WTC11 (cell line): ENCODE measurements at regions not wholly inside any gene's neighbourhood (a gene's known extent, or its start where the extent isn't known, plus 50 kb on each side); places are given as distances from the start of the nearest gene placed in this dataset.

ENCODE experiments used
- ATAC-seq: fragments of 200-7000 bp; cut with Tn5 transposase; 2 replicates; pipeline ENCODE4 v1.10.0; 2021; ENCODE audit warnings: mild to moderate bottlenecking, moderate library complexity
- CTCF ChIA-PET: fragments of 300-600 bp; sonication (Branson Sonifier 250); formaldehyde crosslinking; loops from one replicate; lab custom pipeline; 2021; ENCODE audit warnings: antibody characterized with exemption; lab: Charles Lee
- POLR2A ChIA-PET: fragments of 350-600 bp; sonication (Branson Sonifier 250); formaldehyde crosslinking; loops from one replicate; lab custom pipeline; 2021; ENCODE audit warnings: antibody characterized with exemption; lab: Charles Lee
- DNase-seq: peaks from one replicate; pipeline ENCODE4 v3.0.0; 2021; ENCODE audit warnings: low spot score
- H3K27ac Mint-ChIP-seq: 2 replicates; pipeline ENCODE4 v1.8.0; 2021; ENCODE audit warnings: mixed read lengths
- H3K27me3 Mint-ChIP-seq: 2 replicates; pipeline ENCODE4 v1.8.0; 2021; ENCODE audit warnings: low read depth, mild to moderate bottlenecking, moderate library complexity, mixed read lengths
- H3K36me3 Mint-ChIP-seq: 2 replicates; pipeline ENCODE4 v1.8.0; 2021; ENCODE audit warnings: mixed read lengths
- H3K4me1 Mint-ChIP-seq: 2 replicates; pipeline ENCODE4 v1.8.0; 2022; ENCODE audit warnings: mixed read lengths
- H3K4me3 Mint-ChIP-seq: 2 replicates; pipeline ENCODE4 v1.8.0; 2021; ENCODE audit warnings: mild to moderate bottlenecking, moderate library complexity, mixed read lengths
- H3K9me3 Mint-ChIP-seq: 2 replicates; pipeline ENCODE4 v1.8.0; 2021; ENCODE audit warnings: mixed read lengths
- ATF1 ChIP-seq: sonication (generic); formaldehyde crosslinking; IDR thresholded peaks from 2 replicates; pipeline ENCODE4 v1.8.1; 2023; ENCODE audit warnings: mild to moderate bottlenecking, moderate library complexity, missing genetic modification reagents
- CBFB ChIP-seq: sonication (generic); formaldehyde crosslinking; IDR thresholded peaks from 2 replicates; pipeline ENCODE4 v1.8.1; 2022; ENCODE audit warnings: mild to moderate bottlenecking, low read depth, missing genetic modification reagents
- CREB1 ChIP-seq: sonication (generic); formaldehyde crosslinking; IDR thresholded peaks from 2 replicates; pipeline ENCODE4 v1.8.0; 2023; ENCODE audit warnings: mild to moderate bottlenecking, missing genetic modification reagents
- FOXJ3 ChIP-seq: sonication (generic); formaldehyde crosslinking; IDR thresholded peaks from 2 replicates; pipeline ENCODE4 v1.9.0; 2021; ENCODE audit warnings: missing genetic modification reagents, mild to moderate bottlenecking, borderline replicate concordance
- FOXK1 ChIP-seq: sonication (generic); formaldehyde crosslinking; IDR thresholded peaks from 2 replicates; pipeline ENCODE4 v1.8.0; 2022; ENCODE audit warnings: mild to moderate bottlenecking, moderate library complexity, missing genetic modification reagents
- FOXP1 ChIP-seq: sonication (generic); formaldehyde crosslinking; IDR thresholded peaks from 2 replicates; pipeline ENCODE4 v1.8.0; 2022; ENCODE audit warnings: missing genetic modification reagents, mild to moderate bottlenecking, moderate library complexity, borderline replicate concordance
- IRF2 ChIP-seq: sonication (generic); formaldehyde crosslinking; IDR thresholded peaks from 2 replicates; pipeline ENCODE4 v1.8.0; 2022; ENCODE audit warnings: low read depth, missing genetic modification reagents, borderline replicate concordance
- MYBL2 ChIP-seq: sonication (generic); formaldehyde crosslinking; IDR thresholded peaks from 2 replicates; pipeline ENCODE4 v1.8.1; 2023; ENCODE audit warnings: mild to moderate bottlenecking, moderate library complexity, missing genetic modification reagents
- NFYB ChIP-seq: sonication (generic); formaldehyde crosslinking; conservative IDR thresholded peaks from 2 replicates; pipeline ENCODE4 v1.8.0; 2022; ENCODE audit warnings: low read depth, missing genetic modification reagents
- SOX15 ChIP-seq: fragments of 250-450 bp; sonication (Bioruptor Pico); IDR thresholded peaks from 2 replicates; pipeline ENCODE4 v1.9.0; 2021; ENCODE audit warnings: mild to moderate bottlenecking
- TEAD4 ChIP-seq: sonication (generic); formaldehyde crosslinking; IDR thresholded peaks from 2 replicates; pipeline ENCODE4 v1.8.0; 2022; ENCODE audit warnings: mild to moderate bottlenecking, missing genetic modification reagents
- ZNF138 ChIP-seq: sonication (generic); formaldehyde crosslinking; conservative IDR thresholded peaks from 2 replicates; pipeline ENCODE4 v1.8.1; 2022; ENCODE audit warnings: mild to moderate bottlenecking, moderate library complexity, missing genetic modification reagents
- ZNF219 ChIP-seq: sonication (generic); formaldehyde crosslinking; IDR thresholded peaks from 2 replicates; pipeline ENCODE4 v1.8.0; 2023; ENCODE audit warnings: missing genetic modification reagents, mild to moderate bottlenecking, borderline replicate concordance
- ZNF263 ChIP-seq: sonication (generic); formaldehyde crosslinking; IDR thresholded peaks from 2 replicates; pipeline ENCODE4 v1.8.1; 2022; ENCODE audit warnings: low read depth, mild to moderate bottlenecking, moderate library complexity, missing genetic modification reagents
- TF ChIP-seq, protein P1 (sequence below): fragments of 250-450 bp; sonication (Bioruptor Pico); IDR thresholded peaks from 2 replicates; pipeline ENCODE4 v1.9.0; 2021; ENCODE audit warnings: moderate library complexity, mild to moderate bottlenecking, inconsistent platforms, borderline replicate concordance
- TF ChIP-seq, protein P2 (sequence below): sonication (generic); formaldehyde crosslinking; IDR thresholded peaks from 2 replicates; pipeline ENCODE4 v1.8.0; 2022; ENCODE audit warnings: mild to moderate bottlenecking, missing genetic modification reagents
- TF ChIP-seq, protein P3 (sequence below): fragments of 250-450 bp; sonication (Bioruptor Pico); IDR thresholded peaks from 2 replicates; pipeline ENCODE4 v1.9.0; 2021; ENCODE audit warnings: mild to moderate bottlenecking
- TF ChIP-seq, protein P4 (sequence below): sonication (generic); formaldehyde crosslinking; IDR thresholded peaks from 2 replicates; pipeline ENCODE4 v1.8.1; 2023; ENCODE audit warnings: mild to moderate bottlenecking, missing genetic modification reagents, borderline replicate concordance
- TF ChIP-seq, protein P5 (sequence below): sonication (generic); formaldehyde crosslinking; IDR thresholded peaks from 2 replicates; pipeline ENCODE4 v1.8.0; 2023; ENCODE audit warnings: mild to moderate bottlenecking, missing genetic modification reagents

DNA sequence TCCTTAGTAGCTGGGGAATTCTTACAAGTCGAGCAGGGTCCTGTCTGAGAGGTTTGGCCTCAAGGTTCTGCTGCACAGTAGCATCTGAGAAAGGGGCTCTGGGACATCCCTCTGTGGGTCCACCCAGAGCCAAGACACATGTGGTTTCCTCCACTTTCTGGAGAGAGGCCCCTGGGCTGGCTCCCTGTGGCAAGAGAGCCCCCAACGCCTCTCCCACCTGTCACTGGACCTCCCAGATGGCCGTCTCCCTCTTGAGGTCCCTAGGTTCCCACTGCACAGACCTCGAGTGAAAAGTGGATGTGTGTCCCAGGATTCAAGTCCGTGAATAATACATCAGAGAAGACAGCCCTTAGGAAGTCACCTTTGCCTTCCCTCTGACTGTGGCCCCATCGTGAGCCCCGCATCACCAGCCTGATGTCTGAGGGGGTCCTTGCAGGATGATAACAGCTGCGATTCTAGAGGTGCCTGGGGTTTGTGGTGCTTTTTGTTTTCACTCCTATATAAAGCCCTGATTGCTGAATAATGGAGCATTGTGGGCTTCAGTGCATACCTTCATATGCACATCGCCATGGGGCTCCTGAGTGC is 319.0 kb downstream of the GLRX3 start:
- ATAC-seq (no peak), DNase-seq (no peak)
- peaks cover 69% of the 10 kb centered on the region for H3K36me3 Mint-ChIP-seq
- peaks cover 8% of the 10 kb centered on the region for H3K27me3 Mint-ChIP-seq
- ChIA-PET CTCF (no interaction called here), POLR2A (no interaction called here)
- no peak overlapping the region for H3K27ac Mint-ChIP-seq
- H3K9me3 Mint-ChIP-seq: peaks cover 75% of the 10 kb centered on the region
- no peak for TF ChIP-seq SOX15 (CRISPR knock-in tag)
- TF ChIP-seq, protein P1, sequence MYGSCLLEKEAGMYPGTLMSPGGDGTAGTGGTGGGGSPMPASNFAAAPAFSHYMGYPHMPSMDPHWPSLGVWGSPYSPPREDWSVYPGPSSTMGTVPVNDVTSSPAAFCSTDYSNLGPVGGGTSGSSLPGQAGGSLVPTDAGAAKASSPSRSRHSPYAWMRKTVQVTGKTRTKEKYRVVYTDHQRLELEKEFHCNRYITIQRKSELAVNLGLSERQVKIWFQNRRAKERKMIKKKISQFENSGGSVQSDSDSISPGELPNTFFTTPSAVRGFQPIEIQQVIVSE (CRISPR knock-in tag): no peak
- TF ChIP-seq NFYB (CRISPR knock-in tag): no peak
- TF ChIP-seq, protein P2, sequence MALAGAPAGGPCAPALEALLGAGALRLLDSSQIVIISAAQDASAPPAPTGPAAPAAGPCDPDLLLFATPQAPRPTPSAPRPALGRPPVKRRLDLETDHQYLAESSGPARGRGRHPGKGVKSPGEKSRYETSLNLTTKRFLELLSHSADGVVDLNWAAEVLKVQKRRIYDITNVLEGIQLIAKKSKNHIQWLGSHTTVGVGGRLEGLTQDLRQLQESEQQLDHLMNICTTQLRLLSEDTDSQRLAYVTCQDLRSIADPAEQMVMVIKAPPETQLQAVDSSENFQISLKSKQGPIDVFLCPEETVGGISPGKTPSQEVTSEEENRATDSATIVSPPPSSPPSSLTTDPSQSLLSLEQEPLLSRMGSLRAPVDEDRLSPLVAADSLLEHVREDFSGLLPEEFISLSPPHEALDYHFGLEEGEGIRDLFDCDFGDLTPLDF (CRISPR knock-in tag): no peak
- TF ChIP-seq ZNF138: no peak
- TF ChIP-seq, protein P3, sequence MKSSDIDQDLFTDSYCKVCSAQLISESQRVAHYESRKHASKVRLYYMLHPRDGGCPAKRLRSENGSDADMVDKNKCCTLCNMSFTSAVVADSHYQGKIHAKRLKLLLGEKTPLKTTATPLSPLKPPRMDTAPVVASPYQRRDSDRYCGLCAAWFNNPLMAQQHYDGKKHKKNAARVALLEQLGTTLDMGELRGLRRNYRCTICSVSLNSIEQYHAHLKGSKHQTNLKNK (CRISPR knock-in tag): no peak
- TF ChIP-seq TEAD4: no peak
- TF ChIP-seq FOXK1 (CRISPR knock-in tag): no peak
- no peak for TF ChIP-seq FOXJ3
- no peaks in the 10 kb centered on the region for H3K4me1 Mint-ChIP-seq
- no peak overlapping the region for H3K4me3 Mint-ChIP-seq

DNA sequence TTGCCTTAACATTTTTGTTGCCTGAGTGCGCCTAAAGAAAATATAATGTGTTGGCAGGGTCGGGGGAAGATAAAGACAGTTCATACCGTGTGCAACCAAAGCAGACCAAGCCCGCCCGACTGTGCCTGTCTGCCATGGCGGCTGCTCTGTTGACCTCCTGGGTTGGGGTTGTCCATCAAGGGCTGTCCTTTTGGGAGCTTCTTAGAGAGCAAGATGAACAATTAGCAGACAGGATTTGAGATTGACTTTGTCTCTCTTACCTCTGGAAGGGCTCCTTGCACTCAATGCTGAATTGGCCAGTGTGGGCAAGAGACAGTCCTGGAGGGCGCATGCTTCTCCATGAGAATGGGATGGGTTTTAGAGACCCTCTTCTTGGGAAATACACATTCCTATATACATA is 319.6 kb downstream of the GLRX3 start:
- peaks cover 66% of the 10 kb centered on the region for H3K36me3 Mint-ChIP-seq
- H3K4me3 Mint-ChIP-seq: no peak overlapping the region
- no peak for DNase-seq
- CTCF ChIA-PET: no interaction called here
- POLR2A ChIA-PET: no interaction called here
- peaks cover 69% of the 10 kb centered on the region for H3K9me3 Mint-ChIP-seq
- peaks cover 12% of the 10 kb centered on the region for H3K27me3 Mint-ChIP-seq
- TF ChIP-seq CREB1 (no peak), ATF1 (CRISPR knock-in tag) (no peak), ZNF219 (CRISPR knock-in tag) (no peak), FOXP1 (CRISPR knock-in tag) (no peak), ZNF263 (CRISPR knock-in tag) (no peak), IRF2 (CRISPR knock-in tag) (no peak), CBFB (CRISPR knock-in tag) (no peak), ZNF138 (no peak), MYBL2 (CRISPR knock-in tag) (no peak)
- TF ChIP-seq, protein P4, sequence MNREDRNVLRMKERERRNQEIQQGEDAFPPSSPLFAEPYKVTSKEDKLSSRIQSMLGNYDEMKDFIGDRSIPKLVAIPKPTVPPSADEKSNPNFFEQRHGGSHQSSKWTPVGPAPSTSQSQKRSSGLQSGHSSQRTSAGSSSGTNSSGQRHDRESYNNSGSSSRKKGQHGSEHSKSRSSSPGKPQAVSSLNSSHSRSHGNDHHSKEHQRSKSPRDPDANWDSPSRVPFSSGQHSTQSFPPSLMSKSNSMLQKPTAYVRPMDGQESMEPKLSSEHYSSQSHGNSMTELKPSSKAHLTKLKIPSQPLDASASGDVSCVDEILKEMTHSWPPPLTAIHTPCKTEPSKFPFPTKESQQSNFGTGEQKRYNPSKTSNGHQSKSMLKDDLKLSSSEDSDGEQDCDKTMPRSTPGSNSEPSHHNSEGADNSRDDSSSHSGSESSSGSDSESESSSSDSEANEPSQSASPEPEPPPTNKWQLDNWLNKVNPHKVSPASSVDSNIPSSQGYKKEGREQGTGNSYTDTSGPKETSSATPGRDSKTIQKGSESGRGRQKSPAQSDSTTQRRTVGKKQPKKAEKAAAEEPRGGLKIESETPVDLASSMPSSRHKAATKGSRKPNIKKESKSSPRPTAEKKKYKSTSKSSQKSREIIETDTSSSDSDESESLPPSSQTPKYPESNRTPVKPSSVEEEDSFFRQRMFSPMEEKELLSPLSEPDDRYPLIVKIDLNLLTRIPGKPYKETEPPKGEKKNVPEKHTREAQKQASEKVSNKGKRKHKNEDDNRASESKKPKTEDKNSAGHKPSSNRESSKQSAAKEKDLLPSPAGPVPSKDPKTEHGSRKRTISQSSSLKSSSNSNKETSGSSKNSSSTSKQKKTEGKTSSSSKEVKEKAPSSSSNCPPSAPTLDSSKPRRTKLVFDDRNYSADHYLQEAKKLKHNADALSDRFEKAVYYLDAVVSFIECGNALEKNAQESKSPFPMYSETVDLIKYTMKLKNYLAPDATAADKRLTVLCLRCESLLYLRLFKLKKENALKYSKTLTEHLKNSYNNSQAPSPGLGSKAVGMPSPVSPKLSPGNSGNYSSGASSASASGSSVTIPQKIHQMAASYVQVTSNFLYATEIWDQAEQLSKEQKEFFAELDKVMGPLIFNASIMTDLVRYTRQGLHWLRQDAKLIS (CRISPR knock-in tag): no peak
- TF ChIP-seq, protein P5, sequence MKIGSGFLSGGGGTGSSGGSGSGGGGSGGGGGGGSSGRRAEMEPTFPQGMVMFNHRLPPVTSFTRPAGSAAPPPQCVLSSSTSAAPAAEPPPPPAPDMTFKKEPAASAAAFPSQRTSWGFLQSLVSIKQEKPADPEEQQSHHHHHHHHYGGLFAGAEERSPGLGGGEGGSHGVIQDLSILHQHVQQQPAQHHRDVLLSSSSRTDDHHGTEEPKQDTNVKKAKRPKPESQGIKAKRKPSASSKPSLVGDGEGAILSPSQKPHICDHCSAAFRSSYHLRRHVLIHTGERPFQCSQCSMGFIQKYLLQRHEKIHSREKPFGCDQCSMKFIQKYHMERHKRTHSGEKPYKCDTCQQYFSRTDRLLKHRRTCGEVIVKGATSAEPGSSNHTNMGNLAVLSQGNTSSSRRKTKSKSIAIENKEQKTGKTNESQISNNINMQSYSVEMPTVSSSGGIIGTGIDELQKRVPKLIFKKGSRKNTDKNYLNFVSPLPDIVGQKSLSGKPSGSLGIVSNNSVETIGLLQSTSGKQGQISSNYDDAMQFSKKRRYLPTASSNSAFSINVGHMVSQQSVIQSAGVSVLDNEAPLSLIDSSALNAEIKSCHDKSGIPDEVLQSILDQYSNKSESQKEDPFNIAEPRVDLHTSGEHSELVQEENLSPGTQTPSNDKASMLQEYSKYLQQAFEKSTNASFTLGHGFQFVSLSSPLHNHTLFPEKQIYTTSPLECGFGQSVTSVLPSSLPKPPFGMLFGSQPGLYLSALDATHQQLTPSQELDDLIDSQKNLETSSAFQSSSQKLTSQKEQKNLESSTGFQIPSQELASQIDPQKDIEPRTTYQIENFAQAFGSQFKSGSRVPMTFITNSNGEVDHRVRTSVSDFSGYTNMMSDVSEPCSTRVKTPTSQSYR (CRISPR knock-in tag): no peak
- TF ChIP-seq, all 79 proteins: peak for 0
- H3K27ac Mint-ChIP-seq: no peak overlapping the region
- no peaks in the 10 kb centered on the region for H3K4me1 Mint-ChIP-seq
- no peak for ATAC-seq
